PC-9 (cell line): ENCODE measurements at regions not wholly inside any gene's neighbourhood (a gene's known extent, or its start where the extent isn't known, plus 50 kb on each side); places are given as distances from the start of the nearest gene placed in this dataset.

Source experiments
- CTCF ChIP-seq: fragments of 200-600 bp; sonication (generic); conservative IDR thresholded peaks from 2 replicates; pipeline ENCODE4 v1.6.1; 2017; ENCODE audit warnings: mixed run types, antibody characterized with exemption, mild to moderate bottlenecking, moderate library complexity
- EZH2 ChIP-seq: fragments of 200-600 bp; sonication (generic); IDR thresholded peaks from 2 replicates; pipeline ENCODE4 v1.8.0; 2017; ENCODE audit warnings: antibody characterized with exemption, low read depth

GRCh38 chr5:77944757-77945340 is 168.7 kb upstream of the TBCA start:
- TF ChIP-seq CTCF (no peak), EZH2 (no peak)
